ENCODE measurements at regions not wholly inside any gene's neighbourhood (a gene's known extent, or its start where the extent isn't known, plus 50 kb on each side); places are given as distances from the start of the nearest gene placed in this dataset.
A peak's percentile ranks its signal among the peaks of the same experiment; 100 is the strongest.

DNA sequence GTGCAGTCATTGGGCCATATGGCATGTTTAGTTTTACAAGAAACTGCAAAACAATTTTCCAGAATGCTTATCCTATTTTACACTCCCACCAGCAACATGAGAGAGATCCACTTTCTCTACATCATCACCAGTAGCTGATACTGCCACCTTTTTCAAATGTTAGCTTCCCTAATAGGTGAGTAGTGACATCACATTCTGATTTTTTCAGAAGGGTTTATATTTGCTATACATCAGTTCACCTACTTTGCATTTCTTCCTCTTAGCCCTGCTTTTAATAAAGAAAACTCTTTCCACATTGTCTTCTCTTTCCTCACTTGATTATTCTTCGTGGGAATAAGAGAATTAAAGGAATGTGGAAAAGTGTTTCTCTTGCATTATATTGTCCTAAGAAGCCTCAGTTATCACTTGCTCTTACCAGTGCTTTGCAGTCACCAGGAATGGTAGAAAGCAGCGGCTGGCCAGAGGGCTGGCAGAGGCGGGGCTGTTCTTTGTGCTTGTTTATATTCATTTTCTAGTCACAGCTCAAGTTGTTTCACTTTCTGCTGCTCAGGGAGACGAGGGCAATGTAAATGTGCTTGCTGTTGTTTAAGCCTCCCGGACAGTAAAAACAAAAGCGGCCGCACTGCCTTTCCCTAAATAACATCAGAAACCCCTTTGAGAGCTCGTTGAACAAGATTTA lies 164.8 kb downstream of the HSD17B3 start:
- TF ChIP-seq CHD2 (IDR thresholded peaks at IDR 0.05; ENCODE audit: low read length, partially characterized antibody): no peak
- TF ChIP-seq, protein P1, sequence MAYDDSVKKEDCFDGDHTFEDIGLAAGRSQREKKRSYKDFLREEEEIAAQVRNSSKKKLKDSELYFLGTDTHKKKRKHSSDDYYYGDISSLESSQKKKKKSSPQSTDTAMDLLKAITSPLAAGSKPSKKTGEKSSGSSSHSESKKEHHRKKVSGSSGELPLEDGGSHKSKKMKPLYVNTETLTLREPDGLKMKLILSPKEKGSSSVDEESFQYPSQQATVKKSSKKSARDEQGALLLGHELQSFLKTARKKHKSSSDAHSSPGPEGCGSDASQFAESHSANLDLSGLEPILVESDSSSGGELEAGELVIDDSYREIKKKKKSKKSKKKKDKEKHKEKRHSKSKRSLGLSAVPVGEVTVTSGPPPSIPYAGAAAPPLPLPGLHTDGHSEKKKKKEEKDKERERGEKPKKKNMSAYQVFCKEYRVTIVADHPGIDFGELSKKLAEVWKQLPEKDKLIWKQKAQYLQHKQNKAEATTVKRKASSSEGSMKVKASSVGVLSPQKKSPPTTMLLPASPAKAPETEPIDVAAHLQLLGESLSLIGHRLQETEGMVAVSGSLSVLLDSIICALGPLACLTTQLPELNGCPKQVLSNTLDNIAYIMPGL (CRISPR knock-in tag; IDR thresholded peaks at IDR 0.05; ENCODE audit: borderline replicate concordance): no peak
- TF ChIP-seq ZSCAN20 (CRISPR knock-in tag; IDR thresholded peaks at IDR 0.05): no peak
- TF ChIP-seq TFCP2L1 (CRISPR knock-in tag; IDR thresholded peaks at IDR 0.05): no peak
- TF ChIP-seq, protein P2, sequence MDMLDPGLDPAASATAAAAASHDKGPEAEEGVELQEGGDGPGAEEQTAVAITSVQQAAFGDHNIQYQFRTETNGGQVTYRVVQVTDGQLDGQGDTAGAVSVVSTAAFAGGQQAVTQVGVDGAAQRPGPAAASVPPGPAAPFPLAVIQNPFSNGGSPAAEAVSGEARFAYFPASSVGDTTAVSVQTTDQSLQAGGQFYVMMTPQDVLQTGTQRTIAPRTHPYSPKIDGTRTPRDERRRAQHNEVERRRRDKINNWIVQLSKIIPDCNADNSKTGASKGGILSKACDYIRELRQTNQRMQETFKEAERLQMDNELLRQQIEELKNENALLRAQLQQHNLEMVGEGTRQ (IDR thresholded peaks at IDR 0.05): no peak
- TF ChIP-seq, protein P3, sequence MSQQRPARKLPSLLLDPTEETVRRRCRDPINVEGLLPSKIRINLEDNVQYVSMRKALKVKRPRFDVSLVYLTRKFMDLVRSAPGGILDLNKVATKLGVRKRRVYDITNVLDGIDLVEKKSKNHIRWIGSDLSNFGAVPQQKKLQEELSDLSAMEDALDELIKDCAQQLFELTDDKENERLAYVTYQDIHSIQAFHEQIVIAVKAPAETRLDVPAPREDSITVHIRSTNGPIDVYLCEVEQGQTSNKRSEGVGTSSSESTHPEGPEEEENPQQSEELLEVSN (IDR thresholded peaks at IDR 0.05; ENCODE audit: borderline replicate concordance, low read depth): no peak
- no peak for TF ChIP-seq POLR2AphosphoS2 (conservative IDR thresholded peaks at IDR 0.05; ENCODE audit: low read length)
- H3K27ac ChIP-seq: peak overlapping the region; percentile 44 to 48; a peak in 5 of 6 replicates
- peak overlapping the region; percentile 50 for H3K4me2 ChIP-seq
- H3K9me3 ChIP-seq: no peaks in the 10 kb centered on the region
- 58% methylated on average over 8 of the region's 8 CpGs for WGBS (ENCODE audit: missing lambda C conversion rate)
- no peak overlapping the region for H3K4me3 ChIP-seq
- DNase-seq (ENCODE audit: low read depth in 1 of 2, low spot score in 1 of 2) (no peak), ATAC-seq (no peak), FAIRE-seq (no peak)
- ChIA-PET CTCF (interaction anchor here (1.2 to 1.5 kb wide), 2 partner anchors 12 to 17 kb away, joined by 3 read pairs; no protein-coding TSS in a partner anchor), POLR2A (no interaction called here)
- peaks cover 43% of the 10 kb centered on the region for H3K4me1 ChIP-seq

DNA sequence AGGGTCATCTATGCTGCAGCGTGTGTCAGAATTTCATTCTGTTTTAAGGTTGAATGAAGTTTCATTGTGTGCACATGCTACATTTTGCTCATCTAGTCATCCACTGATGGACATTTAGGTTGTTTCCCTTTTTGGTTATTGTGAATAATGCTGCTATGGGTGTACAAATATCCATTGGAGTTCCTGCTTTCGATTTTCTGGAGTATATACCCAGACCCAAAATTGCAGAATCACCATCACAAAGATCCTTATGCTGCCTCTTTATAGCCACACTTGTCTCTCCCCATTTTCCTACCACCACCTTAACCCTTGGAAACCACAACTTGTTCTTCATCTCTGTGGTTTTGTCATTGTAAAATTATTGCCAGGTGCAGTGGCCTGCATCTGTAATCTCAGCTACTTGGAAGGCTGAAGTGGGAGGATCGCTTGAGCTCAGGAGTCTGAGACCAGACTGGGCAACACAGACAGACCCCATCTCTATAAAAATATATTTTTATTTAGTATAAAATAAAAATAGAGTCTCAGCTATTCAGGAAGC lies 166.2 kb downstream of the HSD17B3 start:
- H3K4me2 ChIP-seq: no peak overlapping the region; the same call in 2 of the 3 replicates
- no peaks in the 10 kb centered on the region for H3K9me3 ChIP-seq
- ChIA-PET CTCF (interaction anchor here (1.5 kb wide), 1 partner anchor 10 kb away, joined by 3 read pairs; no protein-coding TSS in a partner anchor), POLR2A (no interaction called here)
- DNase-seq (ENCODE audit: low read depth in 1 of 2, low spot score in 1 of 2): no peak
- no peak overlapping the region for H3K27ac ChIP-seq
- ATAC-seq: no peak
- no peak overlapping the region for H3K4me3 ChIP-seq
- 76% methylated on average over 3 of the region's 3 CpGs for WGBS (ENCODE audit: missing lambda C conversion rate)
- no peak for FAIRE-seq
- TF ChIP-seq EHMT2 (IDR thresholded peaks at IDR 0.05; ENCODE audit: low read depth) (no peak), POLR2A (IDR thresholded peaks at IDR 0.05; ENCODE audit: low read length) (no peak), ZNF302 (CRISPR knock-in tag; IDR thresholded peaks at IDR 0.05) (no peak), CBX8 (IDR thresholded peaks at IDR 0.05) (no peak), EHF (CRISPR knock-in tag; IDR thresholded peaks at IDR 0.05) (no peak), FOSL2 (IDR thresholded peaks at IDR 0.05) (no peak), FOSL2 (CRISPR knock-in tag; IDR thresholded peaks at IDR 0.05) (no peak), SREBF2 (IDR thresholded peaks at IDR 0.05) (no peak), MYC (IDR thresholded peaks at IDR 0.05; ENCODE audit: borderline replicate concordance, low read length) (no peak), HOXB13 (CRISPR knock-in tag; IDR thresholded peaks at IDR 0.05; ENCODE audit: low read depth) (no peak), CHD2 (IDR thresholded peaks at IDR 0.05; ENCODE audit: low read length, partially characterized antibody) (no peak), CHD4 (IDR thresholded peaks at IDR 0.05; ENCODE audit: borderline replicate concordance) (no peak), CEBPB (IDR thresholded peaks at IDR 0.05) (no peak)
- TF ChIP-seq, protein P3 (IDR thresholded peaks at IDR 0.05; ENCODE audit: borderline replicate concordance, low read depth): no peak
- TF ChIP-seq, protein P4, sequence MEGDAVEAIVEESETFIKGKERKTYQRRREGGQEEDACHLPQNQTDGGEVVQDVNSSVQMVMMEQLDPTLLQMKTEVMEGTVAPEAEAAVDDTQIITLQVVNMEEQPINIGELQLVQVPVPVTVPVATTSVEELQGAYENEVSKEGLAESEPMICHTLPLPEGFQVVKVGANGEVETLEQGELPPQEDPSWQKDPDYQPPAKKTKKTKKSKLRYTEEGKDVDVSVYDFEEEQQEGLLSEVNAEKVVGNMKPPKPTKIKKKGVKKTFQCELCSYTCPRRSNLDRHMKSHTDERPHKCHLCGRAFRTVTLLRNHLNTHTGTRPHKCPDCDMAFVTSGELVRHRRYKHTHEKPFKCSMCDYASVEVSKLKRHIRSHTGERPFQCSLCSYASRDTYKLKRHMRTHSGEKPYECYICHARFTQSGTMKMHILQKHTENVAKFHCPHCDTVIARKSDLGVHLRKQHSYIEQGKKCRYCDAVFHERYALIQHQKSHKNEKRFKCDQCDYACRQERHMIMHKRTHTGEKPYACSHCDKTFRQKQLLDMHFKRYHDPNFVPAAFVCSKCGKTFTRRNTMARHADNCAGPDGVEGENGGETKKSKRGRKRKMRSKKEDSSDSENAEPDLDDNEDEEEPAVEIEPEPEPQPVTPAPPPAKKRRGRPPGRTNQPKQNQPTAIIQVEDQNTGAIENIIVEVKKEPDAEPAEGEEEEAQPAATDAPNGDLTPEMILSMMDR (IDR thresholded peaks at IDR 0.05): no peak
- TF ChIP-seq, protein P5, sequence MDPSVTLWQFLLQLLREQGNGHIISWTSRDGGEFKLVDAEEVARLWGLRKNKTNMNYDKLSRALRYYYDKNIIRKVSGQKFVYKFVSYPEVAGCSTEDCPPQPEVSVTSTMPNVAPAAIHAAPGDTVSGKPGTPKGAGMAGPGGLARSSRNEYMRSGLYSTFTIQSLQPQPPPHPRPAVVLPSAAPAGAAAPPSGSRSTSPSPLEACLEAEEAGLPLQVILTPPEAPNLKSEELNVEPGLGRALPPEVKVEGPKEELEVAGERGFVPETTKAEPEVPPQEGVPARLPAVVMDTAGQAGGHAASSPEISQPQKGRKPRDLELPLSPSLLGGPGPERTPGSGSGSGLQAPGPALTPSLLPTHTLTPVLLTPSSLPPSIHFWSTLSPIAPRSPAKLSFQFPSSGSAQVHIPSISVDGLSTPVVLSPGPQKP (IDR thresholded peaks at IDR 0.05; ENCODE audit: low read depth, low read length): no peak
- peaks cover 38% of the 10 kb centered on the region for H3K4me1 ChIP-seq
